Endothelial cell of umbilical vein (primary cell): ENCODE measurements at regions not wholly inside any gene's neighbourhood (a gene's known extent, or its start where the extent isn't known, plus 50 kb on each side); places are given as distances from the start of the nearest gene placed in this dataset.
"Not testable (repeated sequence)": the region's sequence is repeated elsewhere in the genome, so short reads cannot be mapped to it uniquely, and the experiment has no call there.

Experiments
- CTCF ChIP-seq, 2 donors: IDR thresholded peaks; 1 replicate in 1 of 2; 2 replicates in 1 of 2; pipeline ENCODE4 v1.5.1; 2011; ENCODE audit warnings: low read length in 2 of 2, mild to moderate bottlenecking in 2 of 2, moderate library complexity in 2 of 2, control low read depth in 1 of 2, inconsistent platforms in 1 of 2, low read depth in 1 of 2; ENCODE audit not compliant: insufficient read depth in 1 of 2; ENCODE audit errors: extremely low read depth in 1 of 2
- EZH2 ChIP-seq: IDR thresholded peaks from 2 replicates; pipeline ENCODE4 v1.6.1; 2012; ENCODE audit warnings: borderline replicate concordance, low read depth, mild to moderate bottlenecking, moderate library complexity, low read length, inconsistent platforms; ENCODE audit not compliant: severe bottlenecking
- FOS ChIP-seq: IDR thresholded peaks from 2 replicates; pipeline ENCODE4 v1.6.1; 2011; ENCODE audit warnings: mild to moderate bottlenecking, low read length, moderate library complexity, borderline replicate concordance; ENCODE audit not compliant: insufficient read depth
- GATA2 ChIP-seq: IDR thresholded peaks from 2 replicates; pipeline ENCODE4 v1.7.0; 2011; ENCODE audit warnings: low read depth, mild to moderate bottlenecking, moderate library complexity, mixed read lengths, low read length; ENCODE audit not compliant: insufficient read length, insufficient read depth
- JUN ChIP-seq: IDR thresholded peaks from 2 replicates; pipeline ENCODE4 v1.6.1; 2011; ENCODE audit warnings: borderline replicate concordance, low read depth; ENCODE audit not compliant: insufficient read length, insufficient read depth
- MAX ChIP-seq: IDR thresholded peaks from 2 replicates; pipeline ENCODE4 v1.6.1; 2011; ENCODE audit not compliant: insufficient read depth, insufficient read length
- MYC ChIP-seq: IDR thresholded peaks from one replicate; pipeline ENCODE4 v1.6.1; 2011; ENCODE audit warnings: mild to moderate bottlenecking, low read depth, low read length
- POLR2A ChIP-seq: IDR thresholded peaks from 2 replicates; pipeline ENCODE4 v1.6.1; 2012; ENCODE audit warnings: low read depth, mild to moderate bottlenecking, control low read depth, low read length
- POLR2AphosphoS5 ChIP-seq: IDR thresholded peaks from 2 replicates; pipeline ENCODE4 v1.6.1; 2012; ENCODE audit warnings: low read depth, mild to moderate bottlenecking, control low read depth, low read length, moderate library complexity; ENCODE audit not compliant: insufficient read depth

GRCh38 chr15:47098526-47098925, 618.8 kb upstream of the SEMA6D start:
- TF ChIP-seq CTCF (IDR thresholded peaks at IDR 0.05; ENCODE audit: extremely low read depth in 1 of 2, insufficient read depth in 1 of 2, low read depth in 1 of 2, low read length in 2 of 2); MAX; POLR2A; EZH2; POLR2AphosphoS5; JUN; FOS; MYC; GATA2: not testable (repeated sequence)
